SK-N-MC (cell line): ENCODE measurements at regions not wholly inside any gene's neighbourhood (a gene's known extent, or its start where the extent isn't known, plus 50 kb on each side); places are given as distances from the start of the nearest gene placed in this dataset.

Source experiments
- EZH2 ChIP-seq: fragments of 200-600 bp; sonication (generic); IDR thresholded peaks from one replicate; pipeline ENCODE4 v1.6.1; 2017; ENCODE audit warnings: antibody characterized with exemption
- POLR2AphosphoS5 ChIP-seq: IDR thresholded peaks from 2 replicates; pipeline ENCODE4 v1.6.1; 2012; ENCODE audit warnings: mild to moderate bottlenecking, low read depth, low read length, borderline replicate concordance

DNA sequence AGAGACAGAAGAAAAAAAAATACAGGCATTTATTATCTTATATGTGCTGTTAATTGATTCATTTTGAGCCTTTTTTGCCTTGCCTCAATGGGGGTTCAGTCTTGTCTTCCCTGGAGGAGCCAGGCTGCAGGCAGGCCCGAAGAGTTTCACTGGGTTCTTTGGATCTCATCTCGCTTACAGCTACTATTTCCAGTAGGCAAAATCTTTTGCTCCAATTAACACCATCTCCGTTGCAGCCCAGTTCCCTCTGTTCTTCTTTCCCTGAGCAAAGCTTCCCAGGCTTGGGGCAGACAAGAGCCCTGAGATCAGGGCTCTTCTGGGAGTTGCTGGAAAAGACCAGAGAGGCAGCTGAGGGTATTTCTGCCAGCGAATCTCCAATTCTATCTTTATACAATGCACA lies 168.8 kb upstream of the CELF4 start:
- no peak for TF ChIP-seq EZH2
- no peak for TF ChIP-seq POLR2AphosphoS5
